ENCODE measurements at regions not wholly inside any gene's neighbourhood (a gene's known extent, or its start where the extent isn't known, plus 50 kb on each side); places are given as distances from the start of the nearest gene placed in this dataset.
"Not testable (repeated sequence)": the region's sequence is repeated elsewhere in the genome, so short reads cannot be mapped to it uniquely, and the experiment has no call there.

DNA sequence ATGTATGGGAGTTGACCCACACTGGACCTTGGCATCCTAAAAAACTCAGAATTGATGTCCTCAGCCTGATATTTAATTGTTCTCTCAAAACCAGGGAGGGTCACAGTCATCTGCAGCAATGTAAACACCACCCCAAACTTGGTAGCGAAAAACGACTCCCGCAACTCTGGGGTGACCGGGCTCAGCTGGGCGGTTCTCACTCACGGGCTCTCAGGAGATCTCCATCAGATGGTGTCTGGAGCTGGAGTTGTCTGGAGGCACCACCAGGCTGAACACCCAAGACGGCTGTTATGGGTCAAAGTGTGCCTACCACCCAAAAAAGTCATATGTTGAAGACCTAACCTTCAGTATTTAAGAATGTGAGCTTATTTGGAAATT lies 50.9 kb upstream of the NXT1 start:
- no peak for DNase-seq

DNA sequence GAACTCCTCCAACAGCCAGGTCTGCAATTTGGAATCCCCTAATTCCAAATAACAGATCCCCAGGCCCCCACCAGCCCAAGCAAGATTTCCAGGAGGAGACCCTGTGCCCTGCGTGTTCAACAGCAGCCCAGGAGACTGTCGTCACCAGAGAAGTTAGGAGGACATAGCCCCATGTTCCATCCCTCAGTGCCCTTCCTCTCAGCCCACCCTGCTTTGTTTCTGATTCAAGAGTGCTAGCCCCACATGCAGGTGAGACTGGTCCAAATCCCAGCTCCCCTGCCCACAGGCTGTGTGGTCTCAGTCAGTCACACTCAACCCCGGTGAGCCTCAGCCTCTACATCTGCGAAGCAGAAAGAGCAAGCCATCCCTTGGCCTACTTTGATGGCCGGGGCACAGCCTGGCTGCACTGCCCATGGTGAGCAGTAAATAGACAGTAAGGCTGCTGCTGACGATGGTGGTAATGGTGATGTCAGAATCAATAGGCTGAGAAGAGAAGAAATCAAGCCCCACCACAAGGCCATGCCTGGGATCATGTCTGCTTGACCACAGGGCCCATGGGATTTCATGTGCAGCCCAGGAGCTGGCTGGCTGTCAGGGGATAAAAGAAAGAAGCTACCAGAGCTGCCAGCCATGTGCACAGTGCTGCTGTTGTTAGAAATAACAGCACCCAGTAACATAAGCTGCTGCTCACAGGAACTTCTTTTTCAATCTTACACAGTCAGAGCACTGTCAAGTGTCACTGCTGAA lies 51.5 kb upstream of the NXT1 start:
- DNase-seq: no peak

DNA sequence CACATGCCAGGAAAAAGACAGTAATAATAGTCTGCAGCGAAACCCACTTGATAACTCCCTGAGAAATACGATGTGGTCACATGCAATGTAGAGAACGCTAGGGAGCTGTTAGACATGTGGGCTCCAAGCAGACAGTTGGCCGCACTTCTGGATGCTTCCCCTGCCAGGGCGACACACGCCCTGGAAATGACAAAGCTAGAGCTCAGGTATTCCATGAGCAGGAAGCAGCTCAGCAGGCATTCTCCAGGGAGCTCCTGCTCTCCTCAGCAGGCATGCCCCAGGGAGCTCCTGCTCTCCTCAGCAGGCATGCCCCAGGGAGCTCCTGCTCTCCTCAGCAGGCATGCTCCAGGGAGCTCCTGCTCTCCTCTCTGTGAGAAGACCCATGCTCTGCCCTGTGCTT lies 52.4 kb upstream of the NXT1 start:
- DNase-seq: no peak

DNA sequence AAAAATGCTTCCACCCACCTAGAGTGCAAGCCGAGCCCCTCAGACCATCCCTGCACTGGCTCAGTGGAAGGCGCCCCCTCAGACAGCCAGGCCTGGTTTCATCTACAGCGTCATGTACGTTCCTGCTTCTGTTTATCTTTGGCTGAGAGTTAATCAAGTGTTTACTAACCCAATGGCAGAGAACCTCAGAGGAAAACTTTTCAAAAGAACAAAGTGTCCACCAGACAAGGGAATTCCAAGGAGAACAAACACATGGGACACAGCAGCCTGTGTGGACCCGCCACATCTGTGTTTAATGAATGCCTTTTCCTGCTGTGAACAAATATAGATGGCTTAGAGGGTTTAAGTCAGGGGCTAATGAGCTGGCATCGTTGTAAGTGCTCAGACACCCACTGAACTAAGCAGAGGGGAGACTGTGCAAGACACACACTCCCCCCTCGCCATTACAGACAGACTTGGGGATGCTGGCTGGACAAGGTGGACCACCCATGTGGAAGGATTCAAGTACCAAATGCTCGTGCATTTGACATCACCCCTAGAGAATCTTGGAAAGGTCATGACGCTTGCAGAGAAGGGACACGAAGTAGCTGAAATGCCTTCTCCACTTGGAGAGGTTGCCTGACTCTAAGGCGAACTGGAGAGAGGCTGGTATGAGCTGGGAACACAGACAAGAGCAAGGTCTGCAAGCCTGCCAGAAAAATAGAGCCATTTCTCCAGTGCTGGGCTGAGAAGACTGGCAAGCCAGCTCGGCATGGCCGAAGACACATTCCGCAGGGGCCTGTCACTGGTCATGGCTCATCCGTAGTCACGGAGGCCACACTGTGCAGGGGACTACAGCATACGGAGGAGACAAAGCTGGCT lies 53.5 kb upstream of the NXT1 start:
- DNase-seq: no peak

DNA sequence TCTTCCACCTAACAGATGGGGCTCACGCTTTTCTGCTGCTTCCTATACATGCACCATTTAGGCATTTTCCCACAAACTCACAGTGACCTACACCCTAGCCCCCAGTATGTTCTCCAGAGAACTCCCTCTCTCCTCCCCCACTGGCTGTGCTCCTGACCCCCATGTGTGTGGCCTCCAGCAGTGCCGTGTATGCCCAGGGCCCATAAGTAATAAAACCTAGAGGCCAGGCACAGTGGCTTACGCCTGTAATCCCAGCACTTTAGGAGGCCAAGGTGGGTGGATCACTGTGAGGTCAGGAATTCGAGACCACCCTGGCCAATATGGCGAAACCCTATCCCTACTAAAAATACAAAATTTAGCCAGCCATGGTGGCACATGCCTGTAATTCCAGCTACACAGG lies 54.7 kb upstream of the NXT1 start:
- DNase-seq: no peak

DNA sequence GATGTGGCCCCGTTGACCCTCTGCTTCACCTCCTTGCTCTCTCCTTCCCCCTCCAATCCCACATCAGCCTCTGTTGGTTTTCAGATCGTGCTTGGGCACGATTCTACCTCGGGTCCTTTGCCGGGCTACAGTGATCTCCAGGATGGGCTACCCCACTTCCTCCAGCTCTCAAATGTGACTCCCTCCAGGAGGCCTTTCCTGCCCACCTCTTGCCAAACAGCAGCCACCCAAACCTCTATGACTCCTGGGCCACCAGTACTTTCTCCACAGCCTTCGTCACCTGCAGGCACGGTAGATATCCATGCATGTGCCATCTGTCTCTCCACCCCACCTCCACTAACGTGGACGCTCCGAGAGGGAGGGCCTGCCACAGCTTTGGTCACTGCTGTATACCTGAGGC lies 55.9 kb upstream of the NXT1 start:
- DNase-seq: no peak

DNA sequence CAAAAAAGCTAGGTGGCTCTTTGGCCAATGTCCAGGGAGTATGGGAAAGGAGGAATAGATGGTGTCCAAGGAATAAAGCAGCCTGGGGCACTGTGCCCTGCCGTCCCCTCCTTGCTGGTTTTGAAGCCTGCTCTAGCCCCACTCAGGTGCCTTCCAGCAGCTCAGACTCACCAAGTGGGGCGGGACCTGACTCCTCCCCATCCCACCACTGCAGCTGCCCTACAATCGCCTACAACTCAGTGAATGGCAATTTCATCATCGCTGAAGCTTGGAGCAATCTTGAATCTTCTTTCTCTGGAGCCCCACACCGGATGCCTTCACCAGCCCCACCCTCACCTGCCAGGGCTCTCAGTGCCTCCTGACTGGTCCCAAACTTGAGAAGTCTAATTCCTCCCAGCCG lies 56.4 kb upstream of the NXT1 start:
- DNase-seq: no peak

DNA sequence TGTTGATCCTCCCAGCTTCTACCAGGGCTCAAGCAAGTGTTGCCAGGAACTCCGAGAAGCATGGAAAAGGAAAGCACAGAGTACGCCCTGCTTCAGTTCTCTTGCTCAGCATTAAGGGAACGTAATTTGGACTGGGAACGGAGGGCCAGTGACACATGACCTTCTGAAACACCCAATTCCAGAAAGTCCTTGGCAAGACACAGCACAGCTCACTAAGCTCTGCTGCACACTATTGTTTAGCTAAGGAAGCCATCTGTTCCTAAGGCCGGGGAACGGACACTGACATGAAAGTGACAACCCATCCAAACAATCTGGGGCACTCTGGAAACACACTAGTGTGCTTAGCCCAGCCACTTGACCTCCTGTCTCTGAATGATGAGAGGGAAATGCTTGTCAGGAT lies 56.9 kb upstream of the NXT1 start:
- DNase-seq: no peak

DNA sequence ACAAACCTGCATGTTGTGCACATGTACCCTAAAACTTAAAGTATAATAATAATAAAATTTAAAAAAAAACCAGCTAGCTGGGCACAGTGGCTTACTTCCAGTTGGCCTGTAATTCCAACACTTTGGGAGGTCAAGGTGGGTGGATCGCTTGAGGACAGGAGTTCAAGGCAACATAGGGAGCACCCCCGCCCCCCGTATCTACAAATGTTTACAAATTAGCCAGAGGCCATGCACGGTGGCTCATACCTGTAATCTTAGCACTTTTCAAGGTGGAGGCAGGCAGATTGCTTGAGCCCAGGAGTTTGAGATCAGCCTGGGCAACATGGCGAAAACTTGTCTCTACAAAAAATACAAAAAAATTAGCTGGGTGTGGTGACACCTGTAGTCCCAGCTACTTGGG lies 58.3 kb upstream of the NXT1 start:
- DNase-seq: not testable (repeated sequence)

DNA sequence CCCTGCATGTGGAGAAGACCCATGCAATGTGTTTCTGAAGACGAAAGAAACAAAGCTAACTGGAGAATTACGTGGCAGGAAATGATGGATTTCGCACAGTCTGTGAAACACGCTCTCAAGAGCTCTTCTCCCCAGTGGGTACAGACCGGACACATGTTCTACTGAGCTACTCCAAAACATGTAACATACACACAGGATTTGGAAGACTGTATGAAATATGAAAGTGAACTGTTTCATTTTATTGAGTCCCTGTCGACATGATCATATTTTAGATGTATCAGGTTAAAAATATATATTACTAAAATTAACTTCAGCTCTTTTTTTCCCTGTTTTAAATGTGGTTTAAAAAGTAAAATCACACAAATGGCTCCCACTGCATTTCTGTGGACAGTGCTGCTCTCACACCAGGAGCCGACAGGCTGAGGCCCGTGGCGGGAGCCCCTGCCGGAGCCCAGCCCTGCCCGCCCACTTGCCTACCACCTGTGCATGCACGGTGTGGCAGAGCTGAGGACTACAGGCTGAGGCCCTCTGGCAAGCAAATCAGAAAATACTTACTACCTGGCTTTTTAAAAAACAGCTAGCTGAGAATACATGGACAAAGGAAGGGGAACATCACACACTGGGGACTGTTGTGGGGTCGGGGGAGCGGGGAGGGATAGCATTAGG lies 58.9 kb upstream of the NXT1 start:
- no peak for DNase-seq

DNA sequence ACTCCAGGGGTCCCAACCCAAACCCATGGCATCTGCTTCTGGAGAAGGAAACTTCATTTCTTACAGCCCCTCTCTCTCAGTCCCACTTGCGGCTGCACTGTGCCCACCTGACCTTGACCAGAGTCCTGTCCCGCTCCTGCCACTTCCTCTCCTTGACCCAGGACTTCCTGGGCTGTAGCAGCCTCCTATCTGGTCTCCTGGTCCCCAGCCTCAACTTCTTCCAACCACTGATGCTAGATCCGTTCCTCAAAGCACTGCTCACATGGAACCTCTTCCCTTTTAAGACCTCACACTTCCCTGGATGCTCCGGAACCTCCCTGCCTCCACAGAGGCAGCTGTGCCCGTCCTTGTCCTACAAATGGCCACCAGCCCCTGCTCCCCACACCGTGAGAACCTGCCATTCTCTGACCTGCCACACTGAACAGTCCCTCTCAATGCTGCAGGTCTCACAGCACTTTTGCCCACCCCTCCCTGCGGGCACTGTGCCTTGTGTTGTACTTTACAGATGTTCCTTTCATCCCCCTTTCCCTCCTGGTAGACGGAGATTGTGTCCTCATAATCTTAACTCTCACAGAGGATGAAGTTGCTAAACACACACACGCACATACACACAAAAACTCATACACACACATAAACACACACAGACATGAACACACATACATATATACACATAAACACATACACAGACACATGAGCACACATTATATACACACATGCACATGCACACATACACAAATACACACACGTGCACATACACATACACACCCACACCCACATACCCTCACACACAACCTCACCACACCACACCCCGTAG lies 59.6 kb upstream of the NXT1 start:
- DNase-seq: no peak

DNA sequence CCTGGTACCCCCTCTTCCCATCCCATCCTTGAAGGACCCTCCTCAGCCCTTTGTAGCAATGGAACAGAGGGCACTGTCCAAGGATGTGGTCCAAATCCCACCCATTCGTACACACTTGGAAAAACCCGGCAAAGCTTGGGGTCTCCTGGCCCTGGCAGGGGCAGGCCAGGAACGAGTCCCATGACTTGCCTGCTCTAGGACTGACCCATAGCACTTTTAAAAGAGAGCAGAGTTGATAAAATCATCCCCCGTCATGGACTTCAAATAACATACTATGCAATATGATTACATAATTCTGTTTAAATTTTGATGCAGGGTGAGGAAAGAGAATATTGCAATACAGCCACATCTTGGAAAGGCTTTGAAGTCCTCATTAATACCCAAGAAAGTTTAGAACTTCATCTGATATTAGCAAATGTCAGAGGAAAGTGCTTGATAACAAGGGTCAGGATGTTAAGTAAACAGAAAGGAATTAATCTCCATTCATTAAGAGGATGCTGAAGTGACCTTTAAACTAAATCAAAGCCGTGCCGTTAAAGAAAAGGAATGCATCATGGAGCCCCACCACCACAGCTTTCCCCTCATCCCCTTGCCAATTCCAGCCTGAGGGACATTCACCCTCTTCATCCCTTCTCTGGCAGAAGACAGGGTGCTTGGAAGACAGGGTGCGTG lies 60.7 kb upstream of the NXT1 start:
- DNase-seq: no peak

DNA sequence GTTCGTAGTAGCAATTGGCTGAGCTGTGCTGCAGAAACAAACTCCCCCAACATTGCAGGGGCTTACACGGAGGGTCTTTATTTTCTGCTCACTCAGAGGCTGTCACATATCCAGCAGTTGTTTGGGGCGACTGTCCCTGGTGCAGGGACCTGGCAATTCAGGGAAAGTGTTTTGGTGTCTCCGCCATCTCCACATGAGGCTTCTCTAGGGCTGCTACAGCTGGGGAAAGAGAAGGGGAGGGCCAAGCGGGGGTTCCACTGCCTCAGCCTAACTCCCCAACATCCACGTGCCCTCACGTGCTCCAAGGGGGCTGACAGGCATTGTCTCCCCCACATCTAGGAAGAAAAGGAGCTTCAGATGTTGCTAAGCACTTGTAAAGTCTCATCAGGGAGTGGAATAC lies 61.3 kb upstream of the NXT1 start:
- DNase-seq: no peak

DNA sequence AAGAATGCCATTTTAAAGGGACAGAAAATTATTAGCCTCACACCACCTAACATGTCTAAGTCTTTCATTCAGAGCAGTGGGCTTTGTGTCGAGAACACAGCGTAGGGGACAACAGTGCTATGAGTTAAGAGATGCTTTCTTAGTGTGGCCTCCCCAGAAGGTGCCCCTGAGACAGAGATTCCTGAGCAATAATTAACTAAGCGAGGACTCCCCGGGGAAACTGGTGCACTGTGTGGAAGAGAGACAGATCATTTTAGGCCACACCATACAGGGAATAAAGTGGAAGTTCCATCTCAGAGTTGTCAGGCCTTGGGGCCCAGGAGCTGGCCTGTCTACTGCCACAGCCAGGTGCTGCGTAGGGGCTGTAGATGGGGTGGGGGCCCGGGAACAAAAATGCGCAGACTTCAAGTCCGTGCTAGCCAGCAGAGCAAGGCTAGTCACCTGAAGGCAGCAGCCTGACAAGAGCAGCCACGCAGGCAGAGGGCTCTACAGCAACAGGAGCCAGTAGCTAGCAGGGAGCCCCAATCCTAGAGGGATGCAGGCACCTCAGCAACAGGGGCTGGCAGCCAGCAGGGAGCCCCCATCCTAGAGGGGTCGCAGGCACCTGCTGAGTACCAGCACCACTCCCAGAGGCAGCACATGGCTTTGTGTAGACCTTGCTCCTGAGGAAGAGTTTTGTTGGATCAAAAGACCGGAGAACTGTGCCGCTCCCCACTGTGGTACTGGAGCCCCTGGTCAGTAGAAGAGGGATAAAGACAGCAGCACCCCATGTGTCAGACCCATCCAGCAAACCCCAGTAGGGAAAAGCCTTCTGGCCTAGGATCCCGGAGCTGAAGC lies 63.0 kb upstream of the NXT1 start:
- DNase-seq: no peak

DNA sequence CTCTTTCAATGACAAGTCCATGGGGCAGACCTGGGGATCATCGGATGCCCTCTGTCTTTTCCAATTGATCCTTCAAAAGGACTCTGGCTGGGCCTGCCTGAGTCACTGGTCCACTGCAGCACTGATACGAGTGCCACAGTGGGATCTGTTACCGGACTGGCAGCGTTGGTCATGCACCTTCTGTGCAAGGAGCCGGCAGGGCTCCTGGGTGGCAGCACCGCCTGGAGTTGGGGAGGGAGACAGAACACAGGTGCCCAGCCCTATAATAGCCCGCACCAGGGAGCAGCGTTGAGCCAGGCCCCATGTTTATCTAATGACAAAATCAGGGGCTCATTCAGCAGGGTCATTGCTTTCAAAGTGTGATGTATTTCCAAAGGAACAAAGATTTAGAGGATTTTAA lies 64.2 kb upstream of the NXT1 start:
- no peak for DNase-seq

DNA sequence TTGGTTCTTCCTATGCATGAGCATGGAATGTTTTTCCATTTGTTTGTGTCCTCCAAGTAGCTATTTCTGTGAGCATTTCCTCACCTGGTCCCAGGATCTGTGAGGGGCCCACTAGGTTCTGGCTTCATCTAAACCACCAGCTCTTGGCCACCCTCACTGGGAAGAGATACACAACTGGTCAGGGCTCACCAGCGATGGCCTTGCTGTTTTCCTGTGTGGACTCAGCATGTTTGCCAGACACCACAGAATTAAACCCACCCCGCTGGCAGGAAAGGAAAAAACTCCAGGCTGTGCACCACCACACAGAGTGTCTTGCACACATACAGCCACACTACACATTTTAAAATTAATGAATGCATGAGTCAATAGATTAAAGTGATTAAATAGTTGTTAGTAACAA lies 65.1 kb upstream of the NXT1 start:
- DNase-seq: no peak

DNA sequence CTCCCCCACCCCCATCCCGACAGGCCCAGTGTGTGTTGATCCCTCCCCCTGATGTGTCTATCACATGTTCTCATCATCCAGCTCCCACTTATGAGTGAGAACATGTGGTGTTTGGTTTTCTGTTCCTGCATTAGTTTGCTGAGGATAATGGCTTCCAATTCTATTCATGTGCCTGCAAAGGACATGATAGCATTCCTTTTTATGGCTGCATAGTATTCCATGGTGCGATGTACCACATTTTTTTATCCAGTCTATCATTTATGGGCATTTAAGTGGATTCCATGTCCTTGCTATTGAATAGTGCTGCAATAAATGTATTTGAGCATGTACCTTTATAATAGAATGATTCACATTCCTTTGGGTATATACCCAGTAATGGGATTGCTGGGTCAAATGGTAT lies 66.6 kb upstream of the NXT1 start:
- no peak for DNase-seq

DNA sequence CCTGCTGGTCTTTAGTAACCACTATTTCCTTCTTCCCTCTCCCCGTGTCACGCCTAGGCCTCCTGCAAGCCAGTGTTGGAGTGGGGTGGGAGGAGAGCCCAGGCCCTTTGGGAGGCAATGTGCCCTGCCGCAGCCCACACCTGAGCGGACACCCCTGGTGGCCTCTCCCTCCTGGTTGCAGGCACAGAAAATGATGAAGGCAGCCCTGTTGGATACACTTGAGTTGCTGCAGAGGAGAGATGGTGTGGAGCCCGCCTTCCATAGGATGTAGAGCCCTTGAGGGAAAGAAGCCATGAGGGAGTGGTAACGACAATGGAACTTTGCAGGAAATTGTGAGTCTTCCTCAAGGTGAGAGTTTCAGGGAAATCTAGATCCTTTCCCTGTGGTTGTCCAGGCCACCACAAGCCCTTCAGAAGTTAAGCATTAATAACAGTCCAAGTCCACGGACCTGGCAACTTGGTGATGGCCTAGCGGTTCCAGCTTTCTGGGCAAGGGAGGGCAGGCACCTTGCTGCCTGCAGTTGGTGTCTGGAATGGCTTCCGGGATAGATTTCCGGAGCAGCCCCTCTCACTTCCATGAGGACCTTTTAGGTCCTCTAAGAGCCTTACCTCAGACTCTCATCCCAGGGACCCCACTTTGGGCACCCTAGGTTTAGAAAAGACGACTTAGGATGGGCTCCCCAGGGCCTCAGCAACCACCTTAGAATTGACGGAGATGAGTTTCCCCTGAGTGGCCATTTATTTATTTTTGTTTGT lies 67.3 kb upstream of the NXT1 start:
- no peak for DNase-seq

DNA sequence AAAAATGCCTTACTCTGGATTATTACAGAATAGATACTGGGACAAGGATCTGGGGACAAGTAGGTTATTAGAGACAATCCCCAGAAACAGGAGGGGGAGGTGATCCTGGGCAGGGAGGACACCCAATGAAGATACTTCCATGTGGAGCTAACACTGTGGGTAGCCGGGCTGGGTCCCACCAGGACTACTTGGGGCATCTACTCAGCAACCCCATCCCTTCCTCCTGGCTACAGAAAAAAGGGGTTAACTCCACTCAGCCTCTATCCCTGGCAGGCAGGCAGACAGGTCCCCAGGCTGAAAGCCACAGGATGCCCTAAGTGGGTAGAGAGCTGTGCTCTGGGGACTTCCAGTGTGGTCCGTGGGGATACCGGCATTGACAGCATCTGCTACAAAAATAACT lies 68.0 kb upstream of the NXT1 start:
- no peak for DNase-seq

DNA sequence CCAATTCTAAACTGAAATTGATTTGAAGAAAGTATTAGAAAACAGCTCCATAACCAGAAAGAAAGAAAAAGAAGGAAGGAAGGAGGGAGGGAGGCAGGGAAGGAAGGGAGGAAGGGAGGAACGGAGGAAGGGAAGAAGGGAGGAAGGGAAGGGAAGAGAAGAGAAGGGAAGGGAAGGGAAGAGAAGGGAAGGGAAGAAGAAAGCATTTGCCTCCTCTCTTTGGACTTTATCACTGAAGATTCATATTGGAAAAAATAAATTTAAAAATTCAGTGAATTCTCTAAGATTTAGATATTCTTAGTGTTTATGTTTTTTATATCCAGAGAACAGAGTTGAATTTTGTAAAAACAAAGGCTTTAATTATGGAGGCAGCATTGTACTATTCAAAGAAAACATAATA lies 68.5 kb upstream of the NXT1 start:
- no peak for DNase-seq

DNA sequence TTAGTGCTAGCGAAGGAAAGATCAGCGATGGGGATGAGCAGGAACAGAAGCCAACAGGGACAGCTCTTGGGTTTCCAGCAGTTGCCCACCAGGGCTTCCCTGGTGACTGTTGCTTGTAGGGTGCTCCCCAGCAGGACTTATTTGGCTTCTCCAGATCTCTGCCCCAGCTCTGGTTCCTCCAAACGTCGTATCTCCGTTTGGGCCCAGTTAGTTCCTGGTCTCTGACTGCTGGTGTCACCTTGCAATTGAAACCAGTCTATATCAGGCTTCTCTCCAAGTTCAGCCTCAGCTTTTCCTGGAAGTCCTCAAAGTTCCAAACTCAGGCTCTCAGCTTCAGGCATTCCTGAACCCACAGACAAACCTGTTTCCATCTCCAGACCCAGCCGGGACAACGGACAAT lies 70.8 kb upstream of the NXT1 start:
- no peak for DNase-seq
